Left cardiac atrium (tissue), 4 donors: ENCODE measurements at regions not wholly inside any gene's neighbourhood (a gene's known extent, or its start where the extent isn't known, plus 50 kb on each side); places are given as distances from the start of the nearest gene placed in this dataset.
"Not testable (repeated sequence)": the region's sequence is repeated elsewhere in the genome, so short reads cannot be mapped to it uniquely, and the experiment has no call there.

Source experiments
- ATAC-seq, 2 donors: fragments of 200-7000 bp; cut with Tn5 transposase; one replicate each; pipeline ENCODE4 v1.9.1; 2020; ENCODE audit warnings: mild to moderate bottlenecking in 2 of 2, moderate library complexity in 2 of 2
- DNase-seq: peaks from one replicate; pipeline ENCODE4 v3.0.0-alpha.2; 2020
- intact Hi-C, 2 donors: fragments of 100-400 bp; cut with DNase I; formaldehyde crosslinking; loops; one replicate each; pipeline versions ENCODE4 v1.14.1 to v1.15.1; 2022 to 2023
- donor health status: DM: no; HTN: yes; CAD: no.
- donor health status: DM: no; HTN: yes; CAD: no; lungs with severe emphysema.
- donor health status: DM: yes; HTN: yes; CAD: no.
- donor health status: Dilated cardiomyopathy.

- no peak for DNase-seq
- ATAC-seq = peak in 1 of 2 donors; percentile 39
- intact Hi-C loops = no loop called here
Measured at GRCh38 chr4:155491336-155492120, 114.8 kb upstream of the MAP9 start.

- no peak for ATAC-seq
- DNase-seq = no peak
- intact Hi-C loops = no loop called here
Measured at GRCh38 chr4:155489271-155489670, 112.5 kb upstream of the MAP9 start.

GRCh38 chr4:155488691-155489090 lies 111.9 kb upstream of the MAP9 start:
- DNase-seq (no peak), ATAC-seq (no peak)
- intact Hi-C loops = no loop called here

GRCh38 chr4:155487210-155487609 lies 110.4 kb upstream of the MAP9 start:
- ATAC-seq (no peak), DNase-seq (no peak)
- intact Hi-C loops = no loop called here

GRCh38 chr4:155481150-155481549 lies 104.4 kb upstream of the MAP9 start:
- intact Hi-C loops = no loop called here
- DNase-seq (no peak), ATAC-seq (no peak)

- DNase-seq (no peak), ATAC-seq (no peak)
- intact Hi-C loops = no loop called here
Measured at GRCh38 chr4:155479835-155480234, 103.1 kb upstream of the MAP9 start.

GRCh38 chr4:155478336-155478835 lies 101.6 kb upstream of the MAP9 start:
- ATAC-seq = no peak
- DNase-seq = no peak
- intact Hi-C loops = no loop called here

- no peak for DNase-seq
- no peak for ATAC-seq
- intact Hi-C loops = no loop called here
Measured at GRCh38 chr4:155474758-155475157, 98.0 kb upstream of the MAP9 start.

GRCh38 chr4:155473420-155474095 lies 96.8 kb upstream of the MAP9 start:
- intact Hi-C loops = no loop called here
- DNase-seq (no peak), ATAC-seq (no peak)

GRCh38 chr4:155468282-155468681 lies 91.5 kb upstream of the MAP9 start:
- ATAC-seq (no peak), DNase-seq (no peak)
- intact Hi-C loops = no loop called here

- no peak for DNase-seq
Measured at GRCh38 chr4:155450676-155451075, 73.9 kb upstream of the MAP9 start.

GRCh38 chr4:155445306-155445705 lies 68.5 kb upstream of the MAP9 start:
- DNase-seq = no peak
- no peak for ATAC-seq
- intact Hi-C loops = loop anchor here in 1 of 2 donors (10.0 kb wide), 1 partner anchor 219 kb away; the partner anchor contains the start of gene GUCY1A1

More at GRCh38 chr4:155450676-155451075, 73.9 kb upstream of the MAP9 start:
- ATAC-seq = no peak
- intact Hi-C loops = no loop called here

- no peak for ATAC-seq
- intact Hi-C loops = loop anchor here (5.0 to 10.0 kb wide), 2 partner anchors 220 to 338 kb away; partner anchors contain the start of gene GUCY1A1 (in 1 of the 2)
- DNase-seq = no peak
Measured at GRCh38 chr4:155444721-155445120, 68.0 kb upstream of the MAP9 start.

- intact Hi-C loops = loop anchor here (2.0 to 10.0 kb wide), 3 partner anchors 222 to 344 kb away; partner anchors contain the start of gene GUCY1A1 (in 1 of the 2)
- ATAC-seq (peak; percentile 93 to 95), DNase-seq (peak; percentile 80)
Measured at GRCh38 chr4:155442267-155443105, 65.7 kb upstream of the MAP9 start.

GRCh38 chr4:155441475-155441874 lies 64.7 kb upstream of the MAP9 start:
- ATAC-seq = no peak
- intact Hi-C loops = loop anchor here (2.0 to 10.0 kb wide), 3 partner anchors 223 to 511 kb away; partner anchors contain the start of genes CTSO (in 1 of the 2) and GUCY1A1 (in 1 of the 2)
- no peak for DNase-seq

- intact Hi-C loops = loop anchor here (2.0 to 10.0 kb wide), 3 partner anchors 225 to 513 kb away; partner anchors contain the start of genes CTSO (in 1 of the 2) and GUCY1A1 (in 1 of the 2)
- not testable (repeated sequence) for DNase-seq, ATAC-seq
Measured at GRCh38 chr4:155439760-155440159, 63.0 kb upstream of the MAP9 start.

GRCh38 chr4:155434904-155435303 lies 58.1 kb upstream of the MAP9 start:
- DNase-seq (no peak), ATAC-seq (no peak)
- intact Hi-C loops = no loop called here

- intact Hi-C loops = no loop called here
- DNase-seq = no peak
Measured at GRCh38 chr4:155434366-155434765, 57.6 kb upstream of the MAP9 start.

More at GRCh38 chr4:155434366-155434765, 57.6 kb upstream of the MAP9 start:
- no peak for ATAC-seq
